SU-DHL-6 (cell line): ENCODE measurements at regions not wholly inside any gene's neighbourhood (a gene's known extent, or its start where the extent isn't known, plus 50 kb on each side); places are given as distances from the start of the nearest gene placed in this dataset.
"Not testable (repeated sequence)": the region's sequence is repeated elsewhere in the genome, so short reads cannot be mapped to it uniquely, and the experiment has no call there.

ENCODE experiments used
- H2AFZ ChIP-seq: fragments of 200-600 bp; sonication (generic); 2 replicates; pipeline ENCODE4 v1.6.1; 2014; ENCODE audit warnings: low read depth, mild to moderate bottlenecking, moderate library complexity, mixed read lengths, antibody characterized with exemption, low read length; ENCODE audit not compliant: severe bottlenecking
- H3F3A ChIP-seq: fragments of 200-600 bp; shearing (Covaris generic); 2 replicates; pipeline ENCODE4 v1.6.0; 2016; ENCODE audit warnings: antibody characterized with exemption, mild to moderate bottlenecking; ENCODE audit not compliant: insufficient read depth
- H3K27ac ChIP-seq: fragments of 200-600 bp; sonication (generic); 2 replicates; pipeline ENCODE4 v1.5.1; 2016; ENCODE audit warnings: low read depth, mild to moderate bottlenecking, low read length, moderate library complexity, mixed read lengths
- H3K27me3 ChIP-seq: fragments of 200-600 bp; sonication (generic), shearing (Covaris generic); 2 replicates; pipeline ENCODE4 v1.6.0; 2014; ENCODE audit warnings: mild to moderate bottlenecking, low read length
- H3K36me3 ChIP-seq: fragments of 200-600 bp; sonication (generic); 2 replicates; pipeline ENCODE4 v1.6.1; 2014; ENCODE audit warnings: mild to moderate bottlenecking, low read length, mixed read lengths
- H3K4me2 ChIP-seq: fragments of 300-600, 200-600 bp; shearing (Covaris generic), sonication (generic); 2 replicates; pipeline ENCODE4 v1.6.0; 2014; ENCODE audit warnings: low read length, low read depth, mild to moderate bottlenecking; ENCODE audit not compliant: poor library complexity, severe bottlenecking
- H3K4me3 ChIP-seq: fragments of 200-600 bp; sonication (generic); 2 replicates; pipeline ENCODE4 v1.5.1; 2014; ENCODE audit warnings: antibody characterized with exemption, low read length, mild to moderate bottlenecking, mixed read lengths; ENCODE audit not compliant: insufficient read depth, poor library complexity, severe bottlenecking
- H3K79me2 ChIP-seq: fragments of 200-600 bp; sonication (generic); 2 replicates; pipeline ENCODE4 v1.6.1; 2014; ENCODE audit warnings: mild to moderate bottlenecking, low read length, moderate library complexity; ENCODE audit not compliant: insufficient read depth
- H3K9ac ChIP-seq: fragments of 200-600 bp; sonication (generic); 2 replicates; pipeline ENCODE4 v1.7.0; 2014; ENCODE audit warnings: mild to moderate bottlenecking, low read length
- H3K9me2 ChIP-seq: fragments of 200-600 bp; sonication (generic); replicated peaks from 2 replicates; pipeline ENCODE4 v1.6.1; 2014; ENCODE audit warnings: low read length; ENCODE audit not compliant: insufficient read depth
- H3K9me3 ChIP-seq: fragments of 200-600 bp; sonication (generic); 2 replicates; pipeline ENCODE4 v1.6.1; 2014; ENCODE audit warnings: low read length, mixed read lengths; ENCODE audit not compliant: insufficient read depth
- H4K20me1 ChIP-seq: fragments of 200-600 bp; sonication (generic); 2 replicates; pipeline ENCODE4 v1.6.1; 2014; ENCODE audit warnings: low read depth, mild to moderate bottlenecking, antibody characterized with exemption, low read length, moderate library complexity, mixed read lengths
- EZH2phosphoT487 ChIP-seq: fragments of 200-600 bp; sonication (generic), shearing (Covaris generic); conservative IDR thresholded peaks from 2 replicates; pipeline ENCODE4 v1.6.1; 2018; ENCODE audit warnings: mild to moderate bottlenecking, antibody characterized with exemption, low read length, moderate library complexity, mixed read lengths
- TF ChIP-seq, protein P1 (sequence below): fragments of 200-600 bp; sonication (generic); IDR thresholded peaks from one replicate; pipeline ENCODE4 v1.5.1; 2017; ENCODE audit warnings: antibody characterized with exemption, mild to moderate bottlenecking, low read length, moderate library complexity; ENCODE audit not compliant: insufficient read depth, poor library complexity, severe bottlenecking

GRCh38 chr16:13332713-13333255, 431.4 kb downstream of the SHISA9 start:
- no peak for TF ChIP-seq EZH2phosphoT487
- TF ChIP-seq, protein P1, sequence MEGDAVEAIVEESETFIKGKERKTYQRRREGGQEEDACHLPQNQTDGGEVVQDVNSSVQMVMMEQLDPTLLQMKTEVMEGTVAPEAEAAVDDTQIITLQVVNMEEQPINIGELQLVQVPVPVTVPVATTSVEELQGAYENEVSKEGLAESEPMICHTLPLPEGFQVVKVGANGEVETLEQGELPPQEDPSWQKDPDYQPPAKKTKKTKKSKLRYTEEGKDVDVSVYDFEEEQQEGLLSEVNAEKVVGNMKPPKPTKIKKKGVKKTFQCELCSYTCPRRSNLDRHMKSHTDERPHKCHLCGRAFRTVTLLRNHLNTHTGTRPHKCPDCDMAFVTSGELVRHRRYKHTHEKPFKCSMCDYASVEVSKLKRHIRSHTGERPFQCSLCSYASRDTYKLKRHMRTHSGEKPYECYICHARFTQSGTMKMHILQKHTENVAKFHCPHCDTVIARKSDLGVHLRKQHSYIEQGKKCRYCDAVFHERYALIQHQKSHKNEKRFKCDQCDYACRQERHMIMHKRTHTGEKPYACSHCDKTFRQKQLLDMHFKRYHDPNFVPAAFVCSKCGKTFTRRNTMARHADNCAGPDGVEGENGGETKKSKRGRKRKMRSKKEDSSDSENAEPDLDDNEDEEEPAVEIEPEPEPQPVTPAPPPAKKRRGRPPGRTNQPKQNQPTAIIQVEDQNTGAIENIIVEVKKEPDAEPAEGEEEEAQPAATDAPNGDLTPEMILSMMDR = no peak
- H3K79me2 ChIP-seq = no peaks in the 10 kb centered on the region

GRCh38 chr16:13333336-13333735, 431.9 kb downstream of the SHISA9 start:
- Histone ChIP-seq H3K36me3 (no peaks in the 10 kb centered on the region), H2AFZ (no peak overlapping the region), H3K4me2 (no peak overlapping the region), H3K9me3 (no peaks in the 10 kb centered on the region), H3K9me2 (no peaks in the 10 kb centered on the region), H3K4me3 (no peak overlapping the region), H4K20me1 (no peaks in the 10 kb centered on the region), H3K79me2 (no peaks in the 10 kb centered on the region), H3K27me3 (no peaks in the 10 kb centered on the region), H3K27ac (no peak overlapping the region), H3K9ac (no peak overlapping the region), H3F3A (no peaks in the 10 kb centered on the region)
- TF ChIP-seq EZH2phosphoT487 = no peak
- TF ChIP-seq, protein P1 = no peak

More at GRCh38 chr16:13332713-13333255, 431.4 kb downstream of the SHISA9 start:
- H2AFZ ChIP-seq = no peak overlapping the region
- H4K20me1 ChIP-seq = no peaks in the 10 kb centered on the region
- no peak overlapping the region for H3K9ac ChIP-seq
- H3K27me3 ChIP-seq = no peaks in the 10 kb centered on the region
- no peaks in the 10 kb centered on the region for H3K9me3 ChIP-seq
- no peaks in the 10 kb centered on the region for H3K9me2 ChIP-seq
- no peak overlapping the region for H3K4me3 ChIP-seq
- no peak overlapping the region for H3K4me2 ChIP-seq
- H3K27ac ChIP-seq = no peak overlapping the region
- no peaks in the 10 kb centered on the region for H3K36me3 ChIP-seq
- no peaks in the 10 kb centered on the region for H3F3A ChIP-seq

- no peak for TF ChIP-seq EZH2phosphoT487
- TF ChIP-seq, protein P1 = no peak
- Histone ChIP-seq H3K36me3 (no peaks in the 10 kb centered on the region), H3K4me2 (no peak overlapping the region), H3K27ac (no peak overlapping the region), H3K9me2 (no peaks in the 10 kb centered on the region), H3K9ac (no peak overlapping the region), H3K27me3 (no peaks in the 10 kb centered on the region), H3F3A (no peaks in the 10 kb centered on the region), H3K9me3 (no peaks in the 10 kb centered on the region), H3K79me2 (no peaks in the 10 kb centered on the region), H3K4me3 (no peak overlapping the region), H4K20me1 (no peaks in the 10 kb centered on the region), H2AFZ (no peak overlapping the region)
Measured at GRCh38 chr16:13335879-13336278, 434.5 kb downstream of the SHISA9 start.

DNA sequence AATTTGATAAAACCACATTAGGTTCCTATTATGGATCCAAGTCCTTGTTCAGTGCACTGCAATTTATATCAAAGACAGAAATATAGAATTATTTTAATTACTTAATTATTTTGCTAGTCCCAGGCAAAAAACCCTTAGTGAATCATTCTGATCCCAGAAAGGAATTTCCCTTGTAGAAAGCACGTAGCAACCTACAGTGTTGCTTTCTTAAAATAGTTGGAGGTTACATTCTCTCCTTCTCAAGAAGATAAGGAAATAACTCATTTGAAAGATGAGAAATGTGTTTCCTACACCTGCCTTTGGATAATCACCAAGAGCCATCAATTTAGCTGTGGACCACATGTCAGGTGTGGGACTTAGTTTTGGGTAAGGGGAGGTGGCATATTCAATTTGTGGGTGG, 434.9 kb downstream of the SHISA9 start:
- H3K27ac ChIP-seq = no peak overlapping the region
- no peak overlapping the region for H2AFZ ChIP-seq
- H3K36me3 ChIP-seq = no peaks in the 10 kb centered on the region
- H3K4me3 ChIP-seq = no peak overlapping the region
- no peaks in the 10 kb centered on the region for H3F3A ChIP-seq
- no peaks in the 10 kb centered on the region for H3K9me3 ChIP-seq
- H3K4me2 ChIP-seq = no peak overlapping the region
- H3K9ac ChIP-seq = no peak overlapping the region
- TF ChIP-seq, protein P1 = no peak
- TF ChIP-seq EZH2phosphoT487 = no peak
- no peaks in the 10 kb centered on the region for H3K9me2 ChIP-seq
- H3K27me3 ChIP-seq = no peaks in the 10 kb centered on the region
- H4K20me1 ChIP-seq = no peaks in the 10 kb centered on the region
- no peaks in the 10 kb centered on the region for H3K79me2 ChIP-seq

- H2AFZ ChIP-seq, H3K36me3 ChIP-seq, H3K9me2 ChIP-seq, H3K27me3 ChIP-seq, H3F3A ChIP-seq, H3K79me2 ChIP-seq, H3K4me3 ChIP-seq, H3K9me3 ChIP-seq, H3K4me2 ChIP-seq, H3K27ac ChIP-seq, H4K20me1 ChIP-seq, H3K9ac ChIP-seq: not testable (repeated sequence)
Measured at GRCh38 chr16:13336907-13337881, 435.8 kb downstream of the SHISA9 start.
